NB4 (cell line): ENCODE measurements at regions not wholly inside any gene's neighbourhood (a gene's known extent, or its start where the extent isn't known, plus 50 kb on each side); places are given as distances from the start of the nearest gene placed in this dataset.

Source experiments
- CTCF ChIP-seq: IDR thresholded peaks from one replicate; pipeline ENCODE4 v1.5.1; 2012; ENCODE audit warnings: low read depth, low read length
- MAX ChIP-seq: IDR thresholded peaks from 2 replicates; pipeline ENCODE4 v1.6.1; 2011; ENCODE audit warnings: low read depth, low read length
- POLR2A ChIP-seq: IDR thresholded peaks from 2 replicates; pipeline ENCODE4 v1.6.1; 2011; ENCODE audit warnings: mild to moderate bottlenecking; ENCODE audit not compliant: insufficient read length; ENCODE audit errors: extremely low read depth

GRCh38 chr1:229185963-229186362 is 84.9 kb upstream of the RAB4A start:
- TF ChIP-seq CTCF: no peak
- TF ChIP-seq MAX: no peak
- no peak for TF ChIP-seq POLR2A
